Endothelial cell of umbilical vein (primary cell): ENCODE measurements at regions not wholly inside any gene's neighbourhood (a gene's known extent, or its start where the extent isn't known, plus 50 kb on each side); places are given as distances from the start of the nearest gene placed in this dataset.
A peak's percentile ranks its signal among the peaks of the same experiment; 100 is the strongest.

Experiments used
- BruUV-seq: library from RNA; stranded (reverse); fragments of 400-500 nt; replicated peaks from 2 replicates; lab custom pipeline; 2021; lab: Mats Ljungman, UMichigan
- CTCF ChIA-PET: fragments of 300-600, 350-600 bp; sonication (Branson Sonifier 250); formaldehyde crosslinking; loops from one replicate; lab custom pipeline; 2021; ENCODE audit warnings: antibody characterized with exemption, inconsistent platforms; lab: Charles Lee
- POLR2A ChIA-PET: fragments of 300-600, 350-600 bp; sonication (Branson Sonifier 250); formaldehyde crosslinking; loops from one replicate; lab custom pipeline; 2021; ENCODE audit warnings: antibody characterized with exemption, inconsistent platforms; lab: Charles Lee
- DNase-seq: peaks from one replicate; pipeline ENCODE4 v3.0.0-alpha.2; 2011; ENCODE audit warnings: low read depth, low spot score
- FAIRE-seq: peaks from 2 replicates; lab custom pipeline; 2011; peaks lifted over from hg19 to GRCh38; lab: Jason Lieb, UNC
- H2AFZ ChIP-seq: 2 replicates; pipeline ENCODE4 v1.6.0; 2012; ENCODE audit warnings: low read depth, low read length, control low read depth, inconsistent platforms
- H3K27ac ChIP-seq: 2 replicates; pipeline ENCODE4 v1.5.1; 2011; ENCODE audit warnings: low read depth, mild to moderate bottlenecking, control low read depth, low read length, moderate library complexity; ENCODE audit not compliant: insufficient read depth
- H3K27me3 ChIP-seq, 2 experiments: 2 replicates each; pipeline versions ENCODE4 v1.6.0 to v1.6.1; 2011; ENCODE audit warnings: low read length in 2 of 2, mixed read lengths in 1 of 2; ENCODE audit not compliant: control insufficient read depth in 2 of 2, insufficient read depth in 2 of 2
- H3K36me3 ChIP-seq, 2 experiments: 2 replicates in 1 of 2; 3 replicates in 1 of 2; pipeline ENCODE4 v1.5.1; 2011; ENCODE audit warnings: low read length in 2 of 2, mild to moderate bottlenecking in 1 of 2, moderate library complexity in 1 of 2; ENCODE audit not compliant: control insufficient read depth in 2 of 2, insufficient read depth in 2 of 2; ENCODE audit errors: extremely low read depth in 1 of 2
- H3K4me1 ChIP-seq: 3 replicates; pipeline ENCODE4 v1.5.1; 2011; ENCODE audit warnings: mild to moderate bottlenecking, low read length; ENCODE audit not compliant: control insufficient read depth, insufficient read depth; ENCODE audit errors: extremely low read depth
- H3K4me2 ChIP-seq: 2 replicates; pipeline ENCODE4 v1.6.1; 2011; ENCODE audit warnings: low read length, control low read depth, mixed read lengths; ENCODE audit not compliant: insufficient read depth
- H3K4me3 ChIP-seq, 3 experiments: fragments of 200-600 bp in 1 of 3; sonication (generic), shearing (Covaris generic) in 1 of 3; replicated peaks in 1 of 3; 2 replicates each; pipeline ENCODE4 v1.5.1; 2011 to 2016; ENCODE audit warnings: control low read depth in 3 of 3, low read length in 3 of 3, mild to moderate bottlenecking in 2 of 3, inconsistent platforms in 1 of 3, low read depth in 1 of 3, moderate library complexity in 1 of 3; ENCODE audit not compliant: insufficient read depth in 1 of 3
- H3K79me2 ChIP-seq: 2 replicates; pipeline ENCODE4 v1.6.0; 2012; ENCODE audit warnings: low read length, inconsistent platforms; ENCODE audit not compliant: control insufficient read depth, insufficient read depth
- H3K9ac ChIP-seq: replicated peaks from 2 replicates; pipeline ENCODE3; 2011; ENCODE audit warnings: low read length, control low read depth; ENCODE audit not compliant: insufficient read depth; ENCODE audit errors: extremely low read depth
- H3K9me1 ChIP-seq: replicated peaks from 3 replicates; pipeline ENCODE4 v1.6.0; 2011; ENCODE audit warnings: mild to moderate bottlenecking, low read length; ENCODE audit not compliant: control insufficient read depth, insufficient read depth; ENCODE audit errors: extremely low read depth
- H3K9me3 ChIP-seq: replicated peaks from 2 replicates; pipeline ENCODE4 v1.5.1; 2012; ENCODE audit warnings: low read length, inconsistent platforms; ENCODE audit not compliant: control insufficient read depth, insufficient read depth
- H4K20me1 ChIP-seq: replicated peaks from 2 replicates; pipeline ENCODE3; 2011; ENCODE audit warnings: mild to moderate bottlenecking, low read length; ENCODE audit not compliant: control insufficient read depth, insufficient read depth; ENCODE audit errors: extremely low read depth
- EZH2 ChIP-seq: IDR thresholded peaks from 2 replicates; pipeline ENCODE4 v1.6.1; 2012; ENCODE audit warnings: borderline replicate concordance, low read depth, mild to moderate bottlenecking, moderate library complexity, low read length, inconsistent platforms; ENCODE audit not compliant: severe bottlenecking
- FOS ChIP-seq: IDR thresholded peaks from 2 replicates; pipeline ENCODE4 v1.6.1; 2011; ENCODE audit warnings: mild to moderate bottlenecking, low read length, moderate library complexity, borderline replicate concordance; ENCODE audit not compliant: insufficient read depth
- GATA2 ChIP-seq: IDR thresholded peaks from 2 replicates; pipeline ENCODE4 v1.7.0; 2011; ENCODE audit warnings: low read depth, mild to moderate bottlenecking, moderate library complexity, mixed read lengths, low read length; ENCODE audit not compliant: insufficient read length, insufficient read depth
- JUN ChIP-seq: IDR thresholded peaks from 2 replicates; pipeline ENCODE4 v1.6.1; 2011; ENCODE audit warnings: borderline replicate concordance, low read depth; ENCODE audit not compliant: insufficient read length, insufficient read depth
- MYC ChIP-seq: IDR thresholded peaks from one replicate; pipeline ENCODE4 v1.6.1; 2011; ENCODE audit warnings: mild to moderate bottlenecking, low read depth, low read length
- POLR2A ChIP-seq: IDR thresholded peaks from 2 replicates; pipeline ENCODE4 v1.6.1; 2012; ENCODE audit warnings: low read depth, mild to moderate bottlenecking, control low read depth, low read length
- POLR2AphosphoS5 ChIP-seq: IDR thresholded peaks from 2 replicates; pipeline ENCODE4 v1.6.1; 2012; ENCODE audit warnings: low read depth, mild to moderate bottlenecking, control low read depth, low read length, moderate library complexity; ENCODE audit not compliant: insufficient read depth
- dilution Hi-C: fragments of 300-500 bp; cut with MboI; formaldehyde crosslinking; loops from one replicate; pipeline ENCODE4 v1.15.0; 2019; ENCODE audit warnings: low sequenced_read_pairs; ENCODE audit not compliant: extremely low pct_ligation_motif_present
- intact Hi-C: fragments of 100-400 bp; cut with micrococcal nuclease; formaldehyde crosslinking; loops from one replicate; pipeline ENCODE4 v1.10.0; 2022
- TF ChIP-seq, protein P1 (sequence below), 2 donors: IDR thresholded peaks; 1 replicate in 1 of 2; 2 replicates in 1 of 2; pipeline ENCODE4 v1.5.1; 2011; ENCODE audit warnings: low read length in 2 of 2, mild to moderate bottlenecking in 2 of 2, moderate library complexity in 2 of 2, control low read depth in 1 of 2, inconsistent platforms in 1 of 2, low read depth in 1 of 2; ENCODE audit not compliant: insufficient read depth in 1 of 2; ENCODE audit errors: extremely low read depth in 1 of 2
- TF ChIP-seq, protein P2 (sequence below): IDR thresholded peaks from 2 replicates; pipeline ENCODE4 v1.6.1; 2011; ENCODE audit not compliant: insufficient read depth, insufficient read length

DNA sequence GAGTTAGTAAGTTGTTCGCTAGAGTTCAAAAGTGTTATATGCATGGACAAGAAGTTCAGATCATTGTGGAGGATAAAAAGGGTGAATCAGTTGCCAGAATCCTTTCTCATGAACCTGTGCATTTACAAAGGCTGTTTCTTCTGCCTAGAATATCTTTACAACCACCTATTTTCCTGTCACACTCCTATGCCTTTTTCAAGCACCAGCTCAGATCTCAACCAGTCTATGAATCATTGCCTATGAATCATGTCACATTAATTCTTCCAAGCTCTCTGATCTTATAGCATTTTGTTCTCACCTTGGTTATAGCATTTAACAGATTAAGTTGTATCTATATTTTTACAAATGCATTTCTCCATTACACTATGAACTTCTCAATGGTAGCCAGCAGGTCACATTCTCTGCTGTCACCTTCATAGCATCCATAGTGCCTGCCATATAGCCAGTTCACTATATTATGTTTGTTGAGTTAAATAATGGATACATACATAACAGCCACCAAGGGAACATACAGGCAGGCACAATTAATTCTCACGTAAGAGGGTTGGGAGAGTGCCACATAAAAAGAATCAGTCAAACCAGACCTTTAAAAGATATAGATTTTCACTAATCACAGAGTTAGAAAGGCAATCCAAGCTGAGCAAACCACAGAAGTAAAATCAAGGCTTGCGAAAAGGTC, 573.0 kb downstream of the FOXG1 start:
- Histone ChIP-seq H3K4me3 (no peak overlapping the region), H3K27me3 (no peaks in the 10 kb centered on the region), H3K4me1 (no peaks in the 10 kb centered on the region), H2AFZ (no peak overlapping the region), H3K9me1 (no peaks in the 10 kb centered on the region), H4K20me1 (no peaks in the 10 kb centered on the region), H3K4me2 (no peak overlapping the region), H3K27ac (no peak overlapping the region), H3K36me3 (no peaks in the 10 kb centered on the region), H3K9me3 (no peaks in the 10 kb centered on the region), H3K79me2 (no peaks in the 10 kb centered on the region), H3K9ac (no peak overlapping the region)
- CTCF ChIA-PET = interaction anchor here (1.0 to 1.3 kb wide), 3 partner anchors 15 to 57 kb away, joined by 3 to 4 read pairs (median 3); no protein-coding TSS in a partner anchor
- no peak for TF ChIP-seq GATA2
- TF ChIP-seq FOS = peak; percentile 66
- BruUV-seq = no TSS peak
- intact Hi-C loops (no loop called here), dilution Hi-C loops (no loop called here)
- peak; percentile 70 for FAIRE-seq
- no peak for DNase-seq
- POLR2A ChIA-PET = no interaction called here

DNA sequence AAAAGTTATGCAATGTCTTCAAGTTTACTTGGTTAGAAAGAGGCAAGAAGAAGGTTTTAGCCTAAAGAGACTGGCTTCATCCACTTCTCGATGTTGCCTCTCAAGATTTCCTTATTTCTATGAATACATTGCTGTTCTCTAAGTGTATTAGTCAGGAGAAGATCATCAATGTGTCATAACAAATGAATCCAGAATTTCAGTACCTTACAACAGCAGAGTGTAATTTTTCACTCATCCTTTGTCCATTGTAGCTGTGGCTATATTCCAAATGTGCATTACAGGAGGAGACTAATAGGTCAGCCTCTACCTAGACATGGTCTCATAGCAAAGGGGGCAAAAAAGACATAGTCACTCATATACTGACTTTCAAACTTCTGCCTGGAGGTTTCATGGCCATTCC, 579.1 kb downstream of the PRKD1 start:
- POLR2A ChIA-PET = no interaction called here
- Histone ChIP-seq H3K4me2 (no peak overlapping the region), H3K9me3 (no peaks in the 10 kb centered on the region), H2AFZ (no peak overlapping the region), H3K4me3 (no peak overlapping the region), H3K4me1 (no peaks in the 10 kb centered on the region), H3K79me2 (no peaks in the 10 kb centered on the region), H3K27me3 (no peaks in the 10 kb centered on the region), H3K36me3 (no peaks in the 10 kb centered on the region), H3K9me1 (no peaks in the 10 kb centered on the region), H4K20me1 (no peaks in the 10 kb centered on the region), H3K9ac (no peak overlapping the region), H3K27ac (no peak overlapping the region)
- TF ChIP-seq POLR2A (no peak), GATA2 (no peak), POLR2AphosphoS5 (no peak), FOS (no peak), JUN (no peak), EZH2 (no peak), MYC (no peak)
- TF ChIP-seq, protein P1, sequence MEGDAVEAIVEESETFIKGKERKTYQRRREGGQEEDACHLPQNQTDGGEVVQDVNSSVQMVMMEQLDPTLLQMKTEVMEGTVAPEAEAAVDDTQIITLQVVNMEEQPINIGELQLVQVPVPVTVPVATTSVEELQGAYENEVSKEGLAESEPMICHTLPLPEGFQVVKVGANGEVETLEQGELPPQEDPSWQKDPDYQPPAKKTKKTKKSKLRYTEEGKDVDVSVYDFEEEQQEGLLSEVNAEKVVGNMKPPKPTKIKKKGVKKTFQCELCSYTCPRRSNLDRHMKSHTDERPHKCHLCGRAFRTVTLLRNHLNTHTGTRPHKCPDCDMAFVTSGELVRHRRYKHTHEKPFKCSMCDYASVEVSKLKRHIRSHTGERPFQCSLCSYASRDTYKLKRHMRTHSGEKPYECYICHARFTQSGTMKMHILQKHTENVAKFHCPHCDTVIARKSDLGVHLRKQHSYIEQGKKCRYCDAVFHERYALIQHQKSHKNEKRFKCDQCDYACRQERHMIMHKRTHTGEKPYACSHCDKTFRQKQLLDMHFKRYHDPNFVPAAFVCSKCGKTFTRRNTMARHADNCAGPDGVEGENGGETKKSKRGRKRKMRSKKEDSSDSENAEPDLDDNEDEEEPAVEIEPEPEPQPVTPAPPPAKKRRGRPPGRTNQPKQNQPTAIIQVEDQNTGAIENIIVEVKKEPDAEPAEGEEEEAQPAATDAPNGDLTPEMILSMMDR (IDR thresholded peaks at IDR 0.05; ENCODE audit: extremely low read depth in 1 of 2, insufficient read depth in 1 of 2, low read depth in 1 of 2, low read length in 2 of 2) = no peak
- TF ChIP-seq, protein P2, sequence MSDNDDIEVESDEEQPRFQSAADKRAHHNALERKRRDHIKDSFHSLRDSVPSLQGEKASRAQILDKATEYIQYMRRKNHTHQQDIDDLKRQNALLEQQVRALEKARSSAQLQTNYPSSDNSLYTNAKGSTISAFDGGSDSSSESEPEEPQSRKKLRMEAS = no peak
- intact Hi-C loops = no loop called here
- BruUV-seq = no TSS peak
- no peak for DNase-seq
- dilution Hi-C loops = no loop called here
- no peak for FAIRE-seq
- CTCF ChIA-PET = interaction anchor here (0.6 kb wide), 1 partner anchor 12 kb away, joined by 3 read pairs; no protein-coding TSS in a partner anchor
